ENCODE measurements at regions not wholly inside any gene's neighbourhood (a gene's known extent, or its start where the extent isn't known, plus 50 kb on each side); places are given as distances from the start of the nearest gene placed in this dataset.

GRCh38 chr11:8331767-8332166, 68.1 kb upstream of the LMO1 start:
- H3K9me3 ChIP-seq (ENCODE audit: low read length) = no peaks in the 10 kb centered on the region
- H3K4me1 ChIP-seq (ENCODE audit: insufficient read depth, low read length) = no peaks in the 10 kb centered on the region
- H3K9ac ChIP-seq (ENCODE audit: low read length) = no peak overlapping the region
- no peak overlapping the region for H3K27ac ChIP-seq (ENCODE audit: low read depth, low read length)
- H3K27me3 ChIP-seq (ENCODE audit: control insufficient read depth in 1 of 2, insufficient read depth in 2 of 2, low read length in 2 of 2) = no peaks in the 10 kb centered on the region
- H3K36me3 ChIP-seq (ENCODE audit: insufficient read depth, low read length) = no peaks in the 10 kb centered on the region
- H3K4me3 ChIP-seq (ENCODE audit: low read depth in 1 of 2, low read length in 2 of 2) = no peak overlapping the region

GRCh38 chr11:8330896-8331295, 67.2 kb upstream of the LMO1 start:
- H3K4me3 ChIP-seq (ENCODE audit: low read depth in 1 of 2, low read length in 2 of 2) = no peak overlapping the region
- no peak overlapping the region for H3K9ac ChIP-seq (ENCODE audit: low read length)
- H3K27ac ChIP-seq (ENCODE audit: low read depth, low read length) = no peak overlapping the region
- no peaks in the 10 kb centered on the region for H3K9me3 ChIP-seq (ENCODE audit: low read length)
- no peaks in the 10 kb centered on the region for H3K27me3 ChIP-seq (ENCODE audit: control insufficient read depth in 1 of 2, insufficient read depth in 2 of 2, low read length in 2 of 2)
- H3K36me3 ChIP-seq (ENCODE audit: insufficient read depth, low read length) = no peaks in the 10 kb centered on the region
- H3K4me1 ChIP-seq (ENCODE audit: insufficient read depth, low read length) = no peaks in the 10 kb centered on the region

GRCh38 chr11:8330404-8330803, 66.7 kb upstream of the LMO1 start:
- Histone ChIP-seq H3K9ac (ENCODE audit: low read length) (no peak overlapping the region), H3K36me3 (ENCODE audit: insufficient read depth, low read length) (no peaks in the 10 kb centered on the region), H3K4me1 (ENCODE audit: insufficient read depth, low read length) (no peaks in the 10 kb centered on the region), H3K9me3 (ENCODE audit: low read length) (no peaks in the 10 kb centered on the region), H3K27me3 (ENCODE audit: control insufficient read depth in 1 of 2, insufficient read depth in 2 of 2, low read length in 2 of 2) (no peaks in the 10 kb centered on the region), H3K27ac (ENCODE audit: low read depth, low read length) (no peak overlapping the region), H3K4me3 (ENCODE audit: low read depth in 1 of 2, low read length in 2 of 2) (no peak overlapping the region)

- Histone ChIP-seq H3K27me3 (ENCODE audit: control insufficient read depth in 1 of 2, insufficient read depth in 2 of 2, low read length in 2 of 2) (no peaks in the 10 kb centered on the region), H3K4me1 (ENCODE audit: insufficient read depth, low read length) (no peaks in the 10 kb centered on the region), H3K36me3 (ENCODE audit: insufficient read depth, low read length) (no peaks in the 10 kb centered on the region), H3K9me3 (ENCODE audit: low read length) (no peaks in the 10 kb centered on the region), H3K9ac (ENCODE audit: low read length) (no peak overlapping the region), H3K27ac (ENCODE audit: low read depth, low read length) (no peak overlapping the region), H3K4me3 (ENCODE audit: low read depth in 1 of 2, low read length in 2 of 2) (no peak overlapping the region)
These were observed 66.2 kb upstream of the LMO1 start for GRCh38 chr11:8329847-8330361.

GRCh38 chr11:8329336-8329735, 65.7 kb upstream of the LMO1 start:
- Histone ChIP-seq H3K27ac (ENCODE audit: low read depth, low read length) (no peak overlapping the region), H3K9me3 (ENCODE audit: low read length) (no peaks in the 10 kb centered on the region), H3K4me3 (ENCODE audit: low read depth in 1 of 2, low read length in 2 of 2) (no peak overlapping the region), H3K4me1 (ENCODE audit: insufficient read depth, low read length) (no peaks in the 10 kb centered on the region), H3K27me3 (ENCODE audit: control insufficient read depth in 1 of 2, insufficient read depth in 2 of 2, low read length in 2 of 2) (no peaks in the 10 kb centered on the region), H3K36me3 (ENCODE audit: insufficient read depth, low read length) (no peaks in the 10 kb centered on the region), H3K9ac (ENCODE audit: low read length) (no peak overlapping the region)

- H3K27ac ChIP-seq (ENCODE audit: low read depth, low read length) = no peak overlapping the region
- H3K27me3 ChIP-seq (ENCODE audit: control insufficient read depth in 1 of 2, insufficient read depth in 2 of 2, low read length in 2 of 2) = no peaks in the 10 kb centered on the region
- H3K9me3 ChIP-seq (ENCODE audit: low read length) = no peaks in the 10 kb centered on the region
- no peaks in the 10 kb centered on the region for H3K4me1 ChIP-seq (ENCODE audit: insufficient read depth, low read length)
- no peak overlapping the region for H3K9ac ChIP-seq (ENCODE audit: low read length)
- no peak overlapping the region for H3K4me3 ChIP-seq (ENCODE audit: low read depth in 1 of 2, low read length in 2 of 2)
- H3K36me3 ChIP-seq (ENCODE audit: insufficient read depth, low read length) = no peaks in the 10 kb centered on the region
These were observed 65.2 kb upstream of the LMO1 start for GRCh38 chr11:8328848-8329330.

- Histone ChIP-seq H3K4me3 (ENCODE audit: low read depth in 1 of 2, low read length in 2 of 2) (no peak overlapping the region), H3K4me1 (ENCODE audit: insufficient read depth, low read length) (no peaks in the 10 kb centered on the region), H3K27ac (ENCODE audit: low read depth, low read length) (no peak overlapping the region), H3K36me3 (ENCODE audit: insufficient read depth, low read length) (no peaks in the 10 kb centered on the region), H3K9ac (ENCODE audit: low read length) (no peak overlapping the region), H3K9me3 (ENCODE audit: low read length) (no peaks in the 10 kb centered on the region), H3K27me3 (ENCODE audit: control insufficient read depth in 1 of 2, insufficient read depth in 2 of 2, low read length in 2 of 2) (no peaks in the 10 kb centered on the region)
These were observed 64.6 kb upstream of the LMO1 start for GRCh38 chr11:8328231-8328794.

- Histone ChIP-seq H3K36me3 (ENCODE audit: insufficient read depth, low read length) (no peaks in the 10 kb centered on the region), H3K4me1 (ENCODE audit: insufficient read depth, low read length) (no peaks in the 10 kb centered on the region), H3K27ac (ENCODE audit: low read depth, low read length) (no peak overlapping the region), H3K9me3 (ENCODE audit: low read length) (no peaks in the 10 kb centered on the region), H3K4me3 (ENCODE audit: low read depth in 1 of 2, low read length in 2 of 2) (no peak overlapping the region), H3K27me3 (ENCODE audit: control insufficient read depth in 1 of 2, insufficient read depth in 2 of 2, low read length in 2 of 2) (no peaks in the 10 kb centered on the region), H3K9ac (ENCODE audit: low read length) (no peak overlapping the region)
These were observed 64.1 kb upstream of the LMO1 start for GRCh38 chr11:8327761-8328192.

GRCh38 chr11:8326337-8326736, 62.7 kb upstream of the LMO1 start:
- Histone ChIP-seq H3K9ac (ENCODE audit: low read length) (no peak overlapping the region), H3K27me3 (ENCODE audit: control insufficient read depth in 1 of 2, insufficient read depth in 2 of 2, low read length in 2 of 2) (no peaks in the 10 kb centered on the region), H3K9me3 (ENCODE audit: low read length) (no peaks in the 10 kb centered on the region), H3K27ac (ENCODE audit: low read depth, low read length) (no peak overlapping the region), H3K4me3 (ENCODE audit: low read depth in 1 of 2, low read length in 2 of 2) (no peak overlapping the region), H3K36me3 (ENCODE audit: insufficient read depth, low read length) (no peaks in the 10 kb centered on the region), H3K4me1 (ENCODE audit: insufficient read depth, low read length) (no peaks in the 10 kb centered on the region)

- Histone ChIP-seq H3K4me3 (ENCODE audit: low read depth in 1 of 2, low read length in 2 of 2) (no peak overlapping the region), H3K9ac (ENCODE audit: low read length) (no peak overlapping the region), H3K4me1 (ENCODE audit: insufficient read depth, low read length) (no peaks in the 10 kb centered on the region), H3K27ac (ENCODE audit: low read depth, low read length) (no peak overlapping the region), H3K36me3 (ENCODE audit: insufficient read depth, low read length) (no peaks in the 10 kb centered on the region), H3K27me3 (ENCODE audit: control insufficient read depth in 1 of 2, insufficient read depth in 2 of 2, low read length in 2 of 2) (no peaks in the 10 kb centered on the region), H3K9me3 (ENCODE audit: low read length) (no peaks in the 10 kb centered on the region)
These were observed 62.1 kb upstream of the LMO1 start for GRCh38 chr11:8325591-8326304.

- Histone ChIP-seq H3K4me1 (ENCODE audit: insufficient read depth, low read length) (no peaks in the 10 kb centered on the region), H3K9ac (ENCODE audit: low read length) (no peak overlapping the region), H3K36me3 (ENCODE audit: insufficient read depth, low read length) (no peaks in the 10 kb centered on the region), H3K9me3 (ENCODE audit: low read length) (no peaks in the 10 kb centered on the region), H3K27me3 (ENCODE audit: control insufficient read depth in 1 of 2, insufficient read depth in 2 of 2, low read length in 2 of 2) (no peaks in the 10 kb centered on the region), H3K4me3 (ENCODE audit: low read depth in 1 of 2, low read length in 2 of 2) (no peak overlapping the region), H3K27ac (ENCODE audit: low read depth, low read length) (no peak overlapping the region)
These were observed 59.7 kb upstream of the LMO1 start for GRCh38 chr11:8323161-8323935.

Measured in muscle layer of colon (tissue), 2 donors.